ENCODE measurements at regions not wholly inside any gene's neighbourhood (a gene's known extent, or its start where the extent isn't known, plus 50 kb on each side); places are given as distances from the start of the nearest gene placed in this dataset.

- no peak for TF ChIP-seq EZH2 (IDR thresholded peaks at IDR 0.05; ENCODE audit: low read length, missing control alignments)
- no peak for TF ChIP-seq CTCF (conservative IDR thresholded peaks at IDR 0.05 in 1 of 2, IDR thresholded peaks at IDR 0.05 in 1 of 2; ENCODE audit: low read depth in 1 of 2, low read length in 2 of 2)
Measured at GRCh38 chr4:35246493-35246892, 997.8 kb downstream of the ARAP2 start.

Measured in fibroblast of lung (primary cell).